Suprapubic skin (tissue), 3 donors: ENCODE measurements at regions not wholly inside any gene's neighbourhood (a gene's known extent, or its start where the extent isn't known, plus 50 kb on each side); places are given as distances from the start of the nearest gene placed in this dataset.

Source experiments
- POLR2A ChIP-seq, 2 donors: fragments of 450-650 bp; IDR thresholded peaks; one replicate each; pipeline ENCODE4 v1.6.1; 2017; ENCODE audit warnings: antibody characterized with exemption in 2 of 2, mild to moderate bottlenecking in 2 of 2, moderate library complexity in 2 of 2
- TF ChIP-seq, protein P1 (sequence below), 2 donors: fragments of 200-600 bp in 1 of 2; fragments of 450-650 bp in 1 of 2; sonication (generic) in 1 of 2; IDR thresholded peaks; one replicate each; pipeline ENCODE4 v1.5.1; 2016 to 2019; ENCODE audit warnings: antibody characterized with exemption in 2 of 2, mild to moderate bottlenecking in 1 of 2, moderate library complexity in 1 of 2

DNA sequence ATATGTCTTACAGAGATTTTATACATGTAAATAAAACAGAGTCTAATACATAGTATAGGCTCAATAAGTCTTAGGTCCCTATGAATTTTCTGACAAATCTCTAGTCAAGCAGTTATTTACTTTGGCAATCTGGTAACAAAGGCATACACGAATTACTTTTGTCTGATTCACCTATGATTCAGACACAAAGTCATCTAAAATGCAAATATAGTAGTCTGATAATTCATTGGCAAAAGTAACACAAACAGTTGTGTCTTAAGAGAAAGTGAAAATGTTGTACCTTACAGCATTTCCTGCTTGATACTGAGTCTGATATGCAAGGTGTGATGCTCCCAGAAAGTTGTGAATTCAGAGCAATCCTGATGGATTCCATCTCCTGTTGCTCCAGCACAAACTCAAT lies 209.4 kb upstream of the PRSS1 start:
- TF ChIP-seq, protein P1, sequence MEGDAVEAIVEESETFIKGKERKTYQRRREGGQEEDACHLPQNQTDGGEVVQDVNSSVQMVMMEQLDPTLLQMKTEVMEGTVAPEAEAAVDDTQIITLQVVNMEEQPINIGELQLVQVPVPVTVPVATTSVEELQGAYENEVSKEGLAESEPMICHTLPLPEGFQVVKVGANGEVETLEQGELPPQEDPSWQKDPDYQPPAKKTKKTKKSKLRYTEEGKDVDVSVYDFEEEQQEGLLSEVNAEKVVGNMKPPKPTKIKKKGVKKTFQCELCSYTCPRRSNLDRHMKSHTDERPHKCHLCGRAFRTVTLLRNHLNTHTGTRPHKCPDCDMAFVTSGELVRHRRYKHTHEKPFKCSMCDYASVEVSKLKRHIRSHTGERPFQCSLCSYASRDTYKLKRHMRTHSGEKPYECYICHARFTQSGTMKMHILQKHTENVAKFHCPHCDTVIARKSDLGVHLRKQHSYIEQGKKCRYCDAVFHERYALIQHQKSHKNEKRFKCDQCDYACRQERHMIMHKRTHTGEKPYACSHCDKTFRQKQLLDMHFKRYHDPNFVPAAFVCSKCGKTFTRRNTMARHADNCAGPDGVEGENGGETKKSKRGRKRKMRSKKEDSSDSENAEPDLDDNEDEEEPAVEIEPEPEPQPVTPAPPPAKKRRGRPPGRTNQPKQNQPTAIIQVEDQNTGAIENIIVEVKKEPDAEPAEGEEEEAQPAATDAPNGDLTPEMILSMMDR (IDR thresholded peaks at IDR 0.05), result no peak
- TF ChIP-seq POLR2A (IDR thresholded peaks at IDR 0.05), result no peak
